Activated naive CD4-positive, alpha-beta T cell treated with anti-CD3 and anti-CD28 coated beads, Interleukin-2, amount 50 U/mL, for 24 hours (primary cell): ENCODE measurements at regions not wholly inside any gene's neighbourhood (a gene's known extent, or its start where the extent isn't known, plus 50 kb on each side); places are given as distances from the start of the nearest gene placed in this dataset.
A peak's percentile ranks its signal among the peaks of the same experiment; 100 is the strongest.

Source experiments
- H3K27ac Mint-ChIP-seq: one replicate; pipeline ENCODE4 v1.8.0; 2021; ENCODE audit warnings: mild to moderate bottlenecking, mixed read lengths
- H3K27me3 Mint-ChIP-seq: one replicate; pipeline ENCODE4 v1.8.0; 2021; ENCODE audit warnings: mixed read lengths
- H3K36me3 Mint-ChIP-seq: one replicate; pipeline ENCODE4 v1.8.0; 2021; ENCODE audit warnings: mixed read lengths
- H3K4me1 Mint-ChIP-seq: one replicate; pipeline ENCODE4 v1.8.0; 2021; ENCODE audit warnings: mixed read lengths
- H3K4me3 Mint-ChIP-seq: one replicate; pipeline ENCODE4 v1.8.0; 2021; ENCODE audit warnings: mild to moderate bottlenecking, mixed read lengths
- H3K9me3 Mint-ChIP-seq: one replicate; pipeline ENCODE4 v1.8.0; 2021; ENCODE audit warnings: mixed read lengths

- H3K9me3 Mint-ChIP-seq = no peaks in the 10 kb centered on the region
- no peaks in the 10 kb centered on the region for H3K36me3 Mint-ChIP-seq
- no peaks in the 10 kb centered on the region for H3K4me1 Mint-ChIP-seq
- no peak overlapping the region for H3K27ac Mint-ChIP-seq
- no peak overlapping the region for H3K4me3 Mint-ChIP-seq
- no peaks in the 10 kb centered on the region for H3K27me3 Mint-ChIP-seq
Measured at GRCh38 chr10:104548090-104548489, 93.0 kb upstream of the SORCS3 start.

DNA sequence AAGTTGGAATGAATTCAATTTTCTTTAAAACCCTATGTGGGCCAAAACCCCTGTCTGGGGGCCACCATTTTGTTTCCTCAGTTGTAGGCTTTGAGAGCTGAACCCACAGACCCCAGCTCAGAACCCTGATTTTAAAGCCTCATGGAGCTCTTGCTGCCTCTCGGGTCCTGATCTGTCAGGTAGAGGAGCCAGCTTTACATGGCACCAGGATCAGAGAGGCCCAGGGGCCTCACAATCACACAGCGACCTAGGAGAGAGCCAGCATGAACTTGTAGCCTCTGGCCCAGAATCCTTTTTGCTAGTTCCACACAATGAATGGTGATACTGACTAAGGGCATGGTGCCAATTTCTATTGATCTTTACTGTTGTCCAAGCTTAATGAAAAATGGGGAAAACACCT, 84.3 kb upstream of the SORCS3 start:
- Mint-ChIP-seq H3K9me3 (no peaks in the 10 kb centered on the region), H3K36me3 (no peaks in the 10 kb centered on the region), H3K27ac (no peak overlapping the region), H3K27me3 (no peaks in the 10 kb centered on the region), H3K4me1 (no peaks in the 10 kb centered on the region), H3K4me3 (no peak overlapping the region)

DNA sequence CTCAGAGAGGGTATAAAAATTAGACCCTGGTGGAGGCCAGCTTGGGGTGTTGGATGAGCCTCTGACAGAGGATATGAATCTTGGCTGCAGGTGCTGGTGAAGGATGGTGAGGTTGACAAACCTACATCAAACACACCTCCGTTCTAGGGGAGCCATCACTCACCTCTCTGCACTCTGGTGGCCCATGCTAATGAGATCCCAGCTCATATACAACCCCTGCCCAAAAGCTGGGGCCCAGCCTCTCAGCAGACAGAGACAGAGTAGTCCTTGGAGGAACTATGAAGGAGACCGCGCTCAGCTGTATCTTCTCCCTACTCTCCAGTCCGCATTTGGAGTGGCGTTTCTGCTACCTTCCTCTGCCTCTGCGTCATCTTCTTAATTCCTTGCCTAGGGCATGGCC, 83.1 kb upstream of the SORCS3 start:
- no peaks in the 10 kb centered on the region for H3K9me3 Mint-ChIP-seq
- no peak overlapping the region for H3K27ac Mint-ChIP-seq
- H3K27me3 Mint-ChIP-seq = no peaks in the 10 kb centered on the region
- no peaks in the 10 kb centered on the region for H3K4me1 Mint-ChIP-seq
- no peak overlapping the region for H3K4me3 Mint-ChIP-seq
- no peaks in the 10 kb centered on the region for H3K36me3 Mint-ChIP-seq

GRCh38 chr10:104559935-104560334, 81.2 kb upstream of the SORCS3 start:
- Mint-ChIP-seq H3K9me3 (no peaks in the 10 kb centered on the region), H3K36me3 (no peaks in the 10 kb centered on the region), H3K27me3 (peaks cover 5% of the 10 kb centered on the region), H3K4me3 (no peak overlapping the region), H3K27ac (no peak overlapping the region), H3K4me1 (no peaks in the 10 kb centered on the region)

GRCh38 chr10:104563051-104563450, 78.0 kb upstream of the SORCS3 start:
- Mint-ChIP-seq H3K9me3 (peaks cover 5% of the 10 kb centered on the region), H3K4me1 (no peaks in the 10 kb centered on the region), H3K4me3 (no peak overlapping the region), H3K27ac (no peak overlapping the region), H3K36me3 (no peaks in the 10 kb centered on the region), H3K27me3 (peaks cover 16% of the 10 kb centered on the region)

DNA sequence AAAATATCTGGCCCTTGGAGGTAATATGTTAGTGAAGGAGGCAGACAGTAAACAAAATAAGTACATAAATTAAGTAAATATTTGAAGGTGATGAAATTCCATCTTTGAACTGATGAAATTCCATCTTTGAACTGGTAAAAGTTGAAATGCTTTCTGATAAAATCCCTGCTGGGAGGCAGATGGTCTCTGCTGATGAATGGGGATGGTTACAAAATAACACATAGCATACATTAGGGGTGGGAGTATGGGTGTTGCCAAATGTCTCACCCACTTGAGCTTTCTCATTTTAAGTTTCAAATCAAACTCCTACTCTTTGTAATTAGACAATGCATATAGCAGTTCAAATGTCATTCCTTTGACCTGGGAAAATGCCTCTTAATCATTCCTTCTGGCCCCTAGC, 77.5 kb upstream of the SORCS3 start:
- Mint-ChIP-seq H3K36me3 (no peaks in the 10 kb centered on the region), H3K4me1 (no peaks in the 10 kb centered on the region), H3K9me3 (peaks cover 5% of the 10 kb centered on the region), H3K4me3 (no peak overlapping the region), H3K27ac (no peak overlapping the region), H3K27me3 (peaks cover 16% of the 10 kb centered on the region)

- H3K9me3 Mint-ChIP-seq = peaks cover 19% of the 10 kb centered on the region
- H3K36me3 Mint-ChIP-seq = peaks cover 10% of the 10 kb centered on the region
- H3K4me3 Mint-ChIP-seq = no peak overlapping the region
- H3K4me1 Mint-ChIP-seq = no peaks in the 10 kb centered on the region
- H3K27me3 Mint-ChIP-seq = peaks cover 20% of the 10 kb centered on the region
- H3K27ac Mint-ChIP-seq = no peak overlapping the region
Measured at GRCh38 chr10:104574427-104574826, 66.7 kb upstream of the SORCS3 start.

- Mint-ChIP-seq H3K27me3 (peaks cover 17% of the 10 kb centered on the region), H3K27ac (no peak overlapping the region), H3K4me3 (no peak overlapping the region), H3K4me1 (no peaks in the 10 kb centered on the region), H3K9me3 (peaks cover 15% of the 10 kb centered on the region), H3K36me3 (peaks cover 10% of the 10 kb centered on the region)
Measured at GRCh38 chr10:104574838-104575237, 66.3 kb upstream of the SORCS3 start.

GRCh38 chr10:104576611-104577010, 64.5 kb upstream of the SORCS3 start:
- Mint-ChIP-seq H3K36me3 (peaks cover 1% of the 10 kb centered on the region), H3K4me1 (peaks cover 5% of the 10 kb centered on the region), H3K27me3 (peaks cover 8% of the 10 kb centered on the region), H3K27ac (no peak overlapping the region), H3K4me3 (no peak overlapping the region), H3K9me3 (peaks cover 1% of the 10 kb centered on the region)

- Mint-ChIP-seq H3K9me3 (no peaks in the 10 kb centered on the region), H3K4me1 (peaks cover 5% of the 10 kb centered on the region), H3K27ac (no peak overlapping the region), H3K27me3 (peaks cover 7% of the 10 kb centered on the region), H3K36me3 (no peaks in the 10 kb centered on the region), H3K4me3 (no peak overlapping the region)
Measured at GRCh38 chr10:104577163-104577562, 63.9 kb upstream of the SORCS3 start.

DNA sequence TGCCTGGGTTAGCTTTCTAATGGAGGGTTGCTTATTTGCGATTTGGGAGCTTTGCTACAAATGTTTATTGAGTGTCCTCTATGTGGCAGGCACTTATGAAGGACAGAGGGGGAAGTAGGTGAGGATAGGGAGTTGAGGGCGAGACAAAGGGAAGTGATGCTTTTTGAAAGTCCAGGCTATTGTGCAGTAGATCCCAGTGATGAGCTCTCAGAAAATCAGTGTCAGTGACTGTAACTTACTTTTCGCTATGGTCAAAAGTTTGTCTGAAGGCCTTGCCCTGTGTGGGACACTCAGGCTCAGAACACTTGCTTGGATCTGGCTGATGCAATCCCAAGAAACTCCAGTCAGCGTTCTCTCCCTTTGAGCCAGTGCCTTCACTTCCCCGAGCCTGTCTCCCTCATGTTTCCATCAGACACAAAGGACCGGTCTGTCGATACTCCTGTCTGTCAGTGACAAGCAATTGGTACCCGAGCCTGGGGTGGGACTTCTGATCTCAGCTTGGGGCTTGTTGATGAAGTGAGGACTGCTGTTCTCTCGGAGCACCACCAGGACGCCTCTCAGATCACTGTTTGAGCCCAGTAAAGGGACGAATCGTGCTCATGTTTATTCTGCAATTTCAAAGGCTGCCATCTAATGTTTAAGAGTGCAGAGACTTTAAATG, 63.1 kb upstream of the SORCS3 start:
- H3K9me3 Mint-ChIP-seq = no peaks in the 10 kb centered on the region
- H3K4me1 Mint-ChIP-seq = peaks cover 5% of the 10 kb centered on the region
- no peak overlapping the region for H3K4me3 Mint-ChIP-seq
- H3K27ac Mint-ChIP-seq = no peak overlapping the region
- H3K36me3 Mint-ChIP-seq = no peaks in the 10 kb centered on the region
- peaks cover 10% of the 10 kb centered on the region for H3K27me3 Mint-ChIP-seq

GRCh38 chr10:104578671-104579070, 62.4 kb upstream of the SORCS3 start:
- Mint-ChIP-seq H3K27me3 (peaks cover 7% of the 10 kb centered on the region), H3K9me3 (no peaks in the 10 kb centered on the region), H3K27ac (no peak overlapping the region), H3K4me3 (no peak overlapping the region), H3K36me3 (no peaks in the 10 kb centered on the region), H3K4me1 (peaks cover 5% of the 10 kb centered on the region)

DNA sequence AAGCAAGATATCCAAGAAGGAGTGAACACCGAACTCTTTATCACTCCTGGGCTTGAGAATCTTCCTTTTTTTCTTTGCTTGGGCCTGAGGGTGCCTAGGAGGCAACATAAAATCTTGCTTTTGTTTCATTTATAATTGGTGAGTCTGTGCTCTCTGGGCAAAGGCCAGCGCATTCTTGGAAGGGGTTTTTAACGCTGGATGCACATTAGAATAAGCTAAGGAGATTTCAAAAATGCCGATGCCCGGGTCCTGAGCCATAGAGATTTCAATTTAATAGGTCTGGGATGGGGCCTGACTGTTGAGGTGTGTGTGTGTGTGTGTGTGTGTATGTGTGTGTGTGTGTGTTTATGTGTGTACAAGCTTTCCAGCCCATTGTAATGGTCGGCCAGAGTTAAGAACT, 62.0 kb upstream of the SORCS3 start:
- no peak overlapping the region for H3K27ac Mint-ChIP-seq
- H3K27me3 Mint-ChIP-seq = peaks cover 7% of the 10 kb centered on the region
- H3K4me3 Mint-ChIP-seq = no peak overlapping the region
- H3K4me1 Mint-ChIP-seq = peaks cover 5% of the 10 kb centered on the region
- H3K36me3 Mint-ChIP-seq = no peaks in the 10 kb centered on the region
- no peaks in the 10 kb centered on the region for H3K9me3 Mint-ChIP-seq

- Mint-ChIP-seq H3K27ac (no peak overlapping the region), H3K9me3 (no peaks in the 10 kb centered on the region), H3K27me3 (peaks cover 7% of the 10 kb centered on the region), H3K4me1 (peaks cover 12% of the 10 kb centered on the region), H3K36me3 (no peaks in the 10 kb centered on the region), H3K4me3 (no peak overlapping the region)
Measured at GRCh38 chr10:104580321-104580720, 60.8 kb upstream of the SORCS3 start.

DNA sequence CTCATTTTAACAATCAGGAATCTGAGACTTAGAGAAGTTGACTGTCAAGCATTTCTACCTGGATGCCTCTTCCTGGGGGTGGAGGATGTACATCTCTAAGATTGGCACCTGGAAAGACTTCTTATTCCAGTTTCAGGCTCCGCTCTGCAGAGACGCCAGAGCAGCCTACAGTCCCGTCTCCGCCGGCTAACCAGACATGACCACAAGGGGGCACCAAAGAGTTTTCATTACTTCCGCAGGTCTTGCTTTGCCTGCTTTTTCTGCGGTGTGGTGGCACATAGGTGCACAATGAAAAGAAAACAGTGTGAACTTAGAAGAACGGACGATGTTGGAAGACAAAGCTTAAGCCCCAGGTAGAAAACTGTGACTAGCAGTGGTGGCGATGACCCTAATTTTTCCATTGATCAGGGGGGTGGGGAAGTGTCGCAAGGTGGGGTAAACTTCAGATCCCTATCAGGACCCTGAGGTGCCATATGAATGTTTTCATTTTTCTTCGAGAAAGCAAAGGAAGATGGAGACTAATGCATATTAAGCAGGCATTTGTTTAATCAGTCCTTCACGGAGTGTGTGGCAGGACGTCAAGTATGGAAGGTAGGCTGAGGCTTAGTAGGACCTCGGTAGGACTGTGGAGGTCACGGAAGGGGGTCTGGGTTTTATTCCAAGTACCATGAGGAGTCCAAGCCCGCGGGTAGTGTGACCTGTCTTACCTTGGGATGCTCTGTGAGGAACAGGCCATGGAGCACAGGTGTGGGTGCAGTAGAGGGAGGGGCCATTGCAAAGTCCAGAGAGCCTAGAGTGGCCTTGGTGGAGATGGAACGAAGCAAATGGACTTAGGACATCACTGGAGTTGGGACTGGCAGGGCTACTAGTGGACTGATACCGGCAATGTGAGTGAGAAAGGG, 60.1 kb upstream of the SORCS3 start:
- Mint-ChIP-seq H3K9me3 (no peaks in the 10 kb centered on the region), H3K4me3 (no peak overlapping the region), H3K27me3 (peaks cover 7% of the 10 kb centered on the region), H3K27ac (peak overlapping the region; percentile 2), H3K4me1 (peaks cover 18% of the 10 kb centered on the region), H3K36me3 (no peaks in the 10 kb centered on the region)

DNA sequence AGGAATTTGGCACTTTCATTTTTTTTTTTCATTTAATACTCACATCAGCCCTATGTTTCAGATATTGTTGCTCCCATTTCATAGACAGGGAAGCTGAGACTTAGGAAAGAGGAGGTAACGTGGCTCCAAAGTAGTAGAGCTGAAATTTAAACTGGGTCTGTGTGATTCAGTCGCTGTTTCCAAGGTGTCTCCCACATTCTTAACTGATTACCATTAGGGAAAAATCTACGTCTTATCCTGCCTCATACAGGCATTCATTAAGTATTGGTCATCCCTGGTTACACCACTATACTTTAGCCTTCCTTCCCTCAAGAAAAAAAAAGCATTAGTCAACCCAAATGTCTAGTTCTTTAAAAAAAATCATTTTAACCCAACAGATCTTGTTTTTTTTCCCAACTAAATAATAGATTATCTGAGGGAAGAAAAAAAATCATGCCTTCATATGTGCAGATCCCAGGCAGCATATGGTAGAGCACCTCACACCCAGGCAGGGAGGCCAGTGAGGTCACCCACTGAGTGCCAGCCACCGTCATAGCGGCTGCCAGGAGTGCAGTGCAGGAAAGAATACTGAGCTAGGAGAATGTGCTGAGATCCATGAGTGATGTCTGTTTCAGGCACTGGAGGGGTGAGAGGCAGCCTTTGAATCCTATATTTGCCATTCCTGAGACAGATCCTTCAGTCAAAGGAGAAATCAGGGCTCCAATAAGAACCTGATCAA, 59.0 kb upstream of the SORCS3 start:
- Mint-ChIP-seq H3K27ac (no peak overlapping the region), H3K4me1 (peaks cover 28% of the 10 kb centered on the region)

More for the DNA sequence above, 59.0 kb upstream of the SORCS3 start:
- H3K36me3 Mint-ChIP-seq = no peaks in the 10 kb centered on the region
- no peak overlapping the region for H3K4me3 Mint-ChIP-seq
- no peaks in the 10 kb centered on the region for H3K9me3 Mint-ChIP-seq
- H3K27me3 Mint-ChIP-seq = peaks cover 7% of the 10 kb centered on the region
